ENCODE measurements at regions not wholly inside any gene's neighbourhood (a gene's known extent, or its start where the extent isn't known, plus 50 kb on each side); places are given as distances from the start of the nearest gene placed in this dataset.

GRCh38 chr3:3628676-3629328 is 170.4 kb upstream of the LRRN1 start:
- H3K79me2 ChIP-seq (ENCODE audit: insufficient read depth, low read length): no peaks in the 10 kb centered on the region
- H3K4me1 ChIP-seq (ENCODE audit: insufficient read depth, low read length): no peaks in the 10 kb centered on the region
- TF ChIP-seq EZH2 (IDR thresholded peaks at IDR 0.05; ENCODE audit: borderline replicate concordance, low read depth, low read length, severe bottlenecking): no peak
- no peak for TF ChIP-seq CTCF (IDR thresholded peaks at IDR 0.05; ENCODE audit: borderline replicate concordance, extremely low read depth, low read length, poor library complexity, severe bottlenecking)
- H3K36me3 ChIP-seq (ENCODE audit: insufficient read depth, low read length): no peaks in the 10 kb centered on the region
- H3K4me3 ChIP-seq (ENCODE audit: low read depth in 1 of 2, low read length in 2 of 2): no peak overlapping the region
- no peak overlapping the region for H2AFZ ChIP-seq (ENCODE audit: low read depth, low read length)
- DNase-seq (no peak), ATAC-seq (ENCODE audit: insufficient read depth, low read depth) (no peak)
- no peak overlapping the region for H3K9ac ChIP-seq (ENCODE audit: low read depth, low read length)
- H3K27me3 ChIP-seq (ENCODE audit: insufficient read depth, low read length, poor library complexity): no peaks in the 10 kb centered on the region
- H3K4me2 ChIP-seq (ENCODE audit: insufficient read depth, low read length): no peak overlapping the region
- no peaks in the 10 kb centered on the region for H3K9me3 ChIP-seq (ENCODE audit: insufficient read depth, low read length, severe bottlenecking)
- no peaks in the 10 kb centered on the region for H4K20me1 ChIP-seq (ENCODE audit: insufficient read depth, low read length)
- no peak overlapping the region for H3K27ac ChIP-seq (ENCODE audit: low read length)

- Histone ChIP-seq H3K9me3 (ENCODE audit: insufficient read depth, low read length, severe bottlenecking) (no peaks in the 10 kb centered on the region), H3K4me1 (ENCODE audit: insufficient read depth, low read length) (no peaks in the 10 kb centered on the region), H3K27ac (ENCODE audit: low read length) (no peak overlapping the region), H3K27me3 (ENCODE audit: insufficient read depth, low read length, poor library complexity) (no peaks in the 10 kb centered on the region), H3K4me3 (ENCODE audit: low read depth in 1 of 2, low read length in 2 of 2) (no peak overlapping the region), H3K36me3 (ENCODE audit: insufficient read depth, low read length) (no peaks in the 10 kb centered on the region), H3K4me2 (ENCODE audit: insufficient read depth, low read length) (no peak overlapping the region), H3K79me2 (ENCODE audit: insufficient read depth, low read length) (no peaks in the 10 kb centered on the region), H2AFZ (ENCODE audit: low read depth, low read length) (no peak overlapping the region), H4K20me1 (ENCODE audit: insufficient read depth, low read length) (no peaks in the 10 kb centered on the region), H3K9ac (ENCODE audit: low read depth, low read length) (no peak overlapping the region)
- TF ChIP-seq CTCF (IDR thresholded peaks at IDR 0.05; ENCODE audit: borderline replicate concordance, extremely low read depth, low read length, poor library complexity, severe bottlenecking) (no peak), EZH2 (IDR thresholded peaks at IDR 0.05; ENCODE audit: borderline replicate concordance, low read depth, low read length, severe bottlenecking) (no peak)
- DNase-seq (no peak), ATAC-seq (ENCODE audit: insufficient read depth, low read depth) (no peak)
These were observed 172.1 kb upstream of the LRRN1 start for GRCh38 chr3:3627114-3627513.

- TF ChIP-seq CTCF (IDR thresholded peaks at IDR 0.05; ENCODE audit: borderline replicate concordance, extremely low read depth, low read length, poor library complexity, severe bottlenecking) (no peak), EZH2 (IDR thresholded peaks at IDR 0.05; ENCODE audit: borderline replicate concordance, low read depth, low read length, severe bottlenecking) (no peak)
- no peaks in the 10 kb centered on the region for H4K20me1 ChIP-seq (ENCODE audit: insufficient read depth, low read length)
- no peak overlapping the region for H3K27ac ChIP-seq (ENCODE audit: low read length)
- no peak overlapping the region for H3K4me2 ChIP-seq (ENCODE audit: insufficient read depth, low read length)
- no peaks in the 10 kb centered on the region for H3K4me1 ChIP-seq (ENCODE audit: insufficient read depth, low read length)
- no peak for ATAC-seq (ENCODE audit: insufficient read depth, low read depth)
- no peaks in the 10 kb centered on the region for H3K79me2 ChIP-seq (ENCODE audit: insufficient read depth, low read length)
- no peak for DNase-seq
- H3K36me3 ChIP-seq (ENCODE audit: insufficient read depth, low read length): no peaks in the 10 kb centered on the region
- H3K4me3 ChIP-seq (ENCODE audit: low read depth in 1 of 2, low read length in 2 of 2): no peak overlapping the region
- no peaks in the 10 kb centered on the region for H3K27me3 ChIP-seq (ENCODE audit: insufficient read depth, low read length, poor library complexity)
- H3K9me3 ChIP-seq (ENCODE audit: insufficient read depth, low read length, severe bottlenecking): no peaks in the 10 kb centered on the region
- H2AFZ ChIP-seq (ENCODE audit: low read depth, low read length): no peak overlapping the region
- H3K9ac ChIP-seq (ENCODE audit: low read depth, low read length): no peak overlapping the region
These were observed 173.5 kb upstream of the LRRN1 start for GRCh38 chr3:3625544-3626271.
